GM19328 (cell line): ENCODE measurements at regions not wholly inside any gene's neighbourhood (a gene's known extent, or its start where the extent isn't known, plus 50 kb on each side); places are given as distances from the start of the nearest gene placed in this dataset.
"Not testable (repeated sequence)": the region's sequence is repeated elsewhere in the genome, so short reads cannot be mapped to it uniquely, and the experiment has no call there.

ENCODE experiments used
- ATAC-seq: cut with Tn5 transposase; IDR thresholded peaks from one replicate; pipeline ENCODE4 v1.9.1; 2021; ENCODE audit warnings: mild to moderate bottlenecking, moderate library complexity; ENCODE audit not compliant: unreplicated experiment

DNA sequence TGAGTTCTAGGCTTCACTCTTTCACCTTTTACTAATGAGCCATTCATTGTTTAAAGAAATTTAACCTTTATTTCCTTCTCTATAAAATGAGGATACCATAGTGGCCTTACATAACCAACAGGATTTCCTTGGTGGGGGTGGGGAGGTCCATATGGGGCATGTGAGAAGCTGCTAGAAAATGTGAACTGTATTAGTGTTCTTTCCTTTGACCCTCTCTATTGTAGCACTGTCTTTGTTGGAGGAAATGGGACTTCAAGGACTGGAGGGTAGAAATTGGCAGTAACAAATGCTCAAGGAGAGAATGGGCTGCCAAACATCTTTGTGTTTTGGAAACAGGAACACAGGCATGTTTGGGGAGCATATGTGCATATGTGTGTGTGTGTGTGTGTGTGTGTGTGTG is 468.7 kb upstream of the ZEB2 start:
- no peak for ATAC-seq

GRCh38 chr2:144986691-144987090 is 466.8 kb upstream of the ZEB2 start:
- ATAC-seq, result no peak

GRCh38 chr2:144984038-144984437 is 464.1 kb upstream of the ZEB2 start:
- ATAC-seq, result no peak

DNA sequence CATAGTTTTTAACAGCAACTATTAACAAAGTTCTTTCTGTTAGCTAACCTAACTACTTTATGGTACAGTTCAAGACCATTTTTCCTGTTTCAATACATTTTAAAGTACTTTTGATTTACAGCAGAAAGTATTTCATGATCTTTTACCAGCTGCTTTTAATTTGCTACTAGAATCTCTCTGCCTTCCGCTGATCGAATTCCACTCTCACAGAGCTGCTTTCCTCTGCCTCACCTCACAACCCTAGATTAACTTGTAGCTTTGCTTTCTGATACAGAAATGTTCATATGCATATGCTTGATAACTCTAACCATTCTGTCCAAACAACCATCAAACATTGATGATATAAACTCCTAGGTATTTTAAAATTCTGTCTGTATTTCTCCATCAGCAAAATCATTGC is 463.2 kb upstream of the ZEB2 start:
- no peak for ATAC-seq

GRCh38 chr2:144982481-144982880 is 462.6 kb upstream of the ZEB2 start:
- no peak for ATAC-seq

GRCh38 chr2:144975881-144976280 is 456.0 kb upstream of the ZEB2 start:
- no peak for ATAC-seq

DNA sequence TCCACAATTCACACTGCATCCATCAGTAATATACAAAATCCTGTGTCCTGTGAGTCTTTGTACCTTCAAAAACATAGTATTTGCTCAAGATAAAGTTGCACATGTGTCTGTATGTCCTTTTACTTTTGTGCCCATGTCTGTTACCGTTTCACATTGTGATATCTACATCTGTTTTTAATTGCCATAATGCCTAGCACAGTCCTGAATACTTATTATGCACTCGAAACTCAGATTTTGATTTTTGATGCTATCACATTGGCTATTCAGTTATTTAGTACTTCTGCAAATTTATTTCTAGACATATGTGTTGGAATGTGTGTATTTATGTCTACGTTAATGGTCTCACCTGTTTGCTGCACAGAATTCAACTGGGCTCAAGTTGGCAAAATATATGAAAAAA is 452.8 kb upstream of the ZEB2 start:
- no peak for ATAC-seq

DNA sequence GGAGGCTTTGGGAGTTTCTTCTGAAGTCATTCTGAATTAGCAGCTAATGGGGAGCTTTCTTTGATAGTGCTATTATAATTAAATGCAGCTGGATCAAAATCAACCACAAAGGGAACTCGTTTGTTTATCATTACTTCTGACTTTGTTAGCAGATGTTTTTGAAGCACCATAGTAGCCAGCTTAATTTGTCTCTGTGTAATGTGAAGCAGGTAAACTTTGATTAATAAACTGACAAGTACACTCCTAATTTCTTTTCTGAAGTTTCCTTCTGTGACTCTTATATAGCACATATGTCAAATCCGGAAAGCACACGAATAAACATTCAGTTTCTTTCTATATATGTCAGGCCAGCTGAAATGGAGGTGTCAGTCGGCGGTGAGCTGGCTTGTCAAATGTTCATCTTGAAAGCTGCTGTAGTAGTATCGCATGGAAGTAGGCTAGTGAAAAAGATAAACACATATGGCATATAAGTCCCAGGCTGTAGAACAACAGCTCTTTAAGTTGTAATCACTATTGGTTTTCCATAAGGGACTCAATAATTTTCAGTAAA is 451.9 kb upstream of the ZEB2 start:
- no peak for ATAC-seq

DNA sequence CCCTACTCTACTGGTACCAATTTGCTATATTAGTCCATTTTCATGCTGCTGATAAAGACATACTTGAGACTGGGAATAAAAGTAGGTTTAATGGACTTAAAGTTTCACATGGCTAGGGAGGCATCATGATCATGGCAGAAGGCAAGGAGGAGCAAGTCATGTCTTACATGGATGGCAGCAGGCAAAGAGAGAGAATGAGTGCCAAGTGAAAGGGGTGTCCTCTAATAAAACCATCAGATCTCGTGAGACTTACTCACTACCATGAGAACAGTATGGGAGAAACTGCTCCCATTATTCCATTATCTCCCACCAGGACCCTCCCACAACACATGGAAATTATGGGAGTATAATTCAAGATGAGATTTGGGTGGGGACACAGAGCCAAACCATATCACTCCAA is 450.5 kb upstream of the ZEB2 start:
- ATAC-seq, result not testable (repeated sequence)

GRCh38 chr2:144969564-144969963 is 449.6 kb upstream of the ZEB2 start:
- not testable (repeated sequence) for ATAC-seq

GRCh38 chr2:144967961-144968360 is 448.0 kb upstream of the ZEB2 start:
- no peak for ATAC-seq

- no peak for ATAC-seq
Measured at GRCh38 chr2:144965172-144965571, 445.3 kb upstream of the ZEB2 start.

GRCh38 chr2:144963031-144963430 is 443.1 kb upstream of the ZEB2 start:
- no peak for ATAC-seq

GRCh38 chr2:144959416-144959815 is 439.5 kb upstream of the ZEB2 start:
- ATAC-seq, result no peak

DNA sequence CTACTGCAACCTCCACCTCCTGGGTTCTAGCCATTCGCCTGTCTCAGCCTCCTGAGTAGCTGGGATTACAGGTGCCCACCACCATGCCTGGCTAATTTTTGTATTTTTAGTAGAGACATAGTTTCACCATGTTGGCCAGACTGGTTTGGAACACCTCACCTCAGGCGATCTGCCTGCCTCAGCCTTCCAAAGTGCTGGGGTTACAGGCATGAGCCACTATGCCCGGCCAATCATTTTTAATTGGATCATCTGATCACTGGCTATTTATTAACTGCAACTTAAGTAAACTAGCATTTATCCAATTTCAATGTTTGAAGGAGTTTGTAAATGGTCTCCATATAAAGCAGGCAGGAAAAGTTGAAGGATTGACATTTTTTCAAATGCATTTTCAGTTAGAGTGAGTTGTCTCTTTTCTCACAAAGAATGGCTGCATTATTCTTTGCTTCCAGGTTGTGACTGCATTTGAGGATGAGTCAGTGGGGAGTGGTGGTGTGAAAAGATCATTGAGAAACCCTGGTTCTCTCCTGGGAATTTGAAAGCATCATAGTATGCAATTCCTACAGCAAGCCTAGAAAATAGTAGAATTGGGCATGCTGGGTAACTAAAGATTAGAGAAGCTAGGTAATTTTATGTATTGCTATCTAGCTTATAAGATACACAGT is 431.1 kb upstream of the ZEB2 start:
- no peak for ATAC-seq

DNA sequence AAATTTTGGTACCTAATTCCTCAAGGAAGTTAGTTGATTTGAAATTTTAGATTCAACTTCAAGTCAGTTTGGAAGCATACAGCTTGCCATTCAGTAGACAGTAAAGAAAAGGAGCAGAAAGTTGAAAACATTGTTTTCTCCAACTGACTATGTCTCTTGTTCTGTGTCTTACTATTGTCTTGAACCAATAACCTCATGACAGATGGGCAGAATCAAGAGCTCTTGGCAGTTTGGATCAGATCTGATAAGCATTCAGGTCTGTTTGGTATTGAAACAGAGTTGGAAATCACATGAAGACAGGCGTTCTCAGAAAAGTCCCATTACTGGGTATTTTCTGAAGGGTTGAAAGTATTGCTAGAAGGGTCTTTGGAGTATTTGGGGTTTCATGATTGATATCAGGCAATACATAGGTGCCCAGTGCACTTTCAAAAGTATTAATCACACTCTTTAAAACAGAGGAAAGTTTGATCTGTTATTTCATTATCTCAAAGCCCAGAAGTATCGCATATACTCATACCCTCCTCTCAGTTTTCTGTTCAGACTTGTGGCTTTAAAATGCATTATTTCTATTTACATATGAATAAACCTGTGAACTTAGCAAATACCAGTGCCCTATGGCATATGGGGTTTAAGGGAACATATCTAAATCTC is 428.4 kb upstream of the ZEB2 start:
- no peak for ATAC-seq

GRCh38 chr2:144947709-144948037 is 427.8 kb upstream of the ZEB2 start:
- ATAC-seq, result no peak

- ATAC-seq, result no peak
Measured at GRCh38 chr2:144946263-144946662, 426.3 kb upstream of the ZEB2 start.

- no peak for ATAC-seq
Measured at GRCh38 chr2:144944546-144945220, 424.8 kb upstream of the ZEB2 start.

- no peak for ATAC-seq
Measured at GRCh38 chr2:144943986-144944385, 424.1 kb upstream of the ZEB2 start.

GRCh38 chr2:144943293-144943941 is 423.5 kb upstream of the ZEB2 start:
- ATAC-seq, result no peak
